Right kidney (tissue), 1 donor: ENCODE measurements at regions not wholly inside any gene's neighbourhood (a gene's known extent, or its start where the extent isn't known, plus 50 kb on each side); places are given as distances from the start of the nearest gene placed in this dataset.
"Not testable (repeated sequence)": the region's sequence is repeated elsewhere in the genome, so short reads cannot be mapped to it uniquely, and the experiment has no call there.

Experiments
- DNase-seq: peaks from one replicate; pipeline ENCODE4 v3.0.0-alpha.2; 2016

DNA sequence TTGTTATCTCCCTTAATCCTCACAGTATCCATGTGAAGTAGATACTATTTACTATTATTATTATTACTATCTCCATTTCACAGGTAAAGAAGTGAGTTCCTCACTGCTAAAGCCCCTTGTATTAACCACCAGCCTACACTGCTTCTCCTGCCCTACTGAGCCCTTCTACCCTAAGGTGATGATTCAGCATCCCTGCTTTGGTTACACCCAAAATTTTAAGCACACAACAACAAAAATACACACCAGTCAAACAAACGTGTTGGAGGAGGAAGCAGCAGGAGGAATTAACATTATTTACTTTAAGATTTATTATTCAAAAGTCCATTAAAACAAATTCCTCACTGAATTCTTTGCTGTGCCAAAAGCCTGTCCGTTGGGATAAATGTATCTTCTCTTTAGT lies 370.2 kb upstream of the BRINP1 start:
- no peak for DNase-seq

GRCh38 chr9:119736491-119737454 lies 367.5 kb upstream of the BRINP1 start:
- peak; percentile 42 for DNase-seq

GRCh38 chr9:119727988-119728387 lies 358.8 kb upstream of the BRINP1 start:
- no peak for DNase-seq

DNA sequence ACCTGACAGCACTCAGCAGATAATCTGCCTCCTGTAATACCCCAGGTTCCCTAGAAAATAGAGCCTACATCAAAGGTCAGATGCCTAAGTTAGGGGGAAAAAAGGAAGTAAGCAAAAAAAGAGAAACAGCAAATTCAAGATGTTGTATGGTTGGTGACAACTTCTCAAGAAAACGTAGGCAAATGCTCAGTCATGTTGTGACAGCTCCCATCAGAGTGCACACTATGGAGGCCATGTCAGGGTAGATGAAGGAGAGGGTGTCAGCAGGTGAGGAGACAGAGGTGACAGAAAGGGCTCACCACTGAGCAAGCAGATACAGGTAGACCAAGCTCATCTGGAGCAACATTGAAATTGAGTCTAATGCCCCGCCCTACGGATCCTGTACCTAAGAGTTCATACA lies 356.8 kb upstream of the BRINP1 start:
- no peak for DNase-seq

DNA sequence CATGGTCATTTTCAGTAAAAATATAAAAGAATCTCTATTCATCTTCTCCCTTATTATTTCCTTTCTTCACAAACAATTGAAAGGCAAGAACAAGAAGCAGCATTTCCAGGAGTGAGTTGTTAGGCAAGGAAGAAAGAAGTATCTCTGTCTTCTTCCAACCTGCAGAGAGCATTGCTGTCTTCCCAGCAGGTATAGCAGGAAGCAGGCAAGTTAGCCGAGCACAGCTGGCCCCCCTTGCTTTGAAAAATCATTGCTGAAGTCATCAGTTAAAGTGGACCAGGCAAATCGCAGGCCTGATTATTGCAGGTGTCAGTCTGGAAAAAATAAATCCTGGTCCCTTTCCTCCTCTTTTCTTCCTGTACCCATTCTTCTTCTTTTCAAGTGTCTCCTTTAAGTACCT lies 353.1 kb upstream of the BRINP1 start:
- no peak for DNase-seq

GRCh38 chr9:119712325-119712724 lies 343.1 kb upstream of the BRINP1 start:
- DNase-seq: no peak

- DNase-seq: no peak
Measured at GRCh38 chr9:119709431-119709830, 340.2 kb upstream of the BRINP1 start.

DNA sequence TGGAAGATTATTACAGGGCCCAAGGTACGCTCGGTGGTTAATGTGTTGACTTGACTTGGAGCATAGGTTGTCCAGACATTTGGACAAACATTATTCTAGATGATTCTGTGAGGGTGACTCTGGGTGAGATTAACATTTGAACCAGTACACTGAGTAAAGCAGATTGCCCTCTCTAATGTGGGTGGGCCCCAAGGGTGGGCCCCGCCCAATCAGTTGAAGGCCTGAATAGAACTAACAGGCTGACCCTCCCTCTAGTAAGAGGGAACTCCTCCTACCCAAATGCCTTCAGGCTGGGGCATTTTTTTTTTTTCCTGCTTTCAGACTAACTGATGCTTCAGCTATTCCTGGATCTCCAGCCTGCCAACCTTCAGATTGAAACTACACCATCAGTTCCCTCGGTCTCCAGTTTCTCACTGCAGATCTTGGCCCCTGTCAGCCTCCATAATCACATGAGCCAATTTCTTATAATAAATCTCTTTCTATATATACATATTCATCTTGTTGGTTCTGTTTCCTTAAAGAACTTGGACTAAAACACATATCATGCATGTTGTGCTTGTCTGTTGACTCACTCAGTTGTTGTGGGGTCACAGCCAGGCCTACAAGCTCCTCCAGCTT lies 338.1 kb upstream of the BRINP1 start:
- no peak for DNase-seq

DNA sequence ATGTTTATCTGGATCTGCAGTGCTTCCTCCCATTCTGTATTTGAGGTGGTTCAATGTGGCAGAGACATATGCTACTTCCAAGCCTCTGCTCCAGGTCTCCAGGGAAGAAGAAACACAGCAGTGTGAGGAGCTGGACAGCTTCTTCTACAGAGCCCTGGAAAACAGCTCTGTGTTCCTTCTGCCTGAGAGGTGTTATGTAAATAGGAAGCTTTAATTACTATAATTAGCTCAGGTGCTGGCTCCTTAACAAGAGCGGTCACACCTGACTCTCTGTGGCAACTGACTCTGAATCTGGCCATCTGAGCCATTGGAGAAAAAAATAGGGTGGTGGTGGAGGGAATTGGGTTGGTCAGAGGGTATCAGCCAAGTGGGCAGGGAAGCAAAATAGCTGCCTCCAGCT lies 332.4 kb upstream of the BRINP1 start:
- no peak for DNase-seq

DNA sequence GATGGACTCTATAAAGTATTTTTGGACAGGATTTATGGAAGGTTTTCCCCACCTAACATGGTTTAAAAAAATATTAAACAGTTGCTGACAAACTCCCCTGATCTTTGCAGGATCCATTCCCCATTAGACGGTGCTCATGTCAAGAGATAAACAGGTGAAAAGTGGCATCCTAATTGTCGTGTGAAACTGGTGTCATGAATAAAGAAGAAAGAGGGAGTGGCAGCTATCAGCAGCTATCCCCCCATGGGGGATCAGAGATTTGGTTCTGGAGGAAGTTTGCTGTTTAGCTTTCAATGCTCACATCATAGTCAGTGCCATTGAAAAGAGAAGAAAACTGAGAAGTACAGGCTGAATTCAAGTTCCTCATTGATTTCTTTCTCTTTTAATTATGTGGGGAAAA lies 329.3 kb upstream of the BRINP1 start:
- no peak for DNase-seq

- DNase-seq: no peak
Measured at GRCh38 chr9:119697996-119698395, 328.8 kb upstream of the BRINP1 start.

DNA sequence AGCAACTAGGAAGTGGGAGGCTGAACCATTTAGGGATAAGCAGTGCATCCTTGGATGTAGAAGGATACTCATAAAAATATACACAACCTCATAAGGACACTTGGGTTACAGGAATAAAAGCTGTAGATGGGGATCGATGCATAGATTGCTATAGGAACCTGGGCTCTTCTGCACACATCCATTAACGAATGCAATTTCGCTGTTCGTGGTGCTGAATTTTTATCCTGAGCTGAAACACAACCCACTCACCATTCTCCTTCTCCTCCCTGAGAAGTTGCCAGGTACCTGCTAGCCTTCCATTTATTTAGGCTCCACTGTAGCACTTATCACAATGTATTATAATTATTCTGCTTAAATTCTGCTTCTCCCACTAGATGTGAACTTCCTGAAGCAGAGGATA lies 320.6 kb upstream of the BRINP1 start:
- DNase-seq: peak; percentile 9

GRCh38 chr9:119688547-119688946 lies 319.3 kb upstream of the BRINP1 start:
- DNase-seq: no peak

GRCh38 chr9:119677811-119678505 lies 308.7 kb upstream of the BRINP1 start:
- no peak for DNase-seq

DNA sequence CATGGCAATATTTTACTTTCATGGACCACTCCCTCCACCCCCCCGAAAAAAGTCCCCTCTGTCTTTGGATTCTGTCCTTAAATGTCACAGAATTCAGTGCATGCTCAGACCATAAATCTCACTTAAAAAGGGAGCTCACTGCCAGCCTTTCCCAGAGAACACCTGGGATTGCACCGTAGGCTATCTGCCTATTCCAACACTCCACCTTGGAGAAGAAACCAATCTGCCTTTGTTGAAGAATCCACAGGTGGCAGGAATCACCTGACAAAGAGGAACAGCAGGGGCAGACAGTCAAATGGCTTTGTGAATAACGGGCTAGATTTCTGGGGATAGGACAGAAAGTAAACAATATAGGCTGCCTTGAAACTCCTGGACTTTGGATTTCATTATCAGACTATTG lies 306.7 kb upstream of the BRINP1 start:
- no peak for DNase-seq

DNA sequence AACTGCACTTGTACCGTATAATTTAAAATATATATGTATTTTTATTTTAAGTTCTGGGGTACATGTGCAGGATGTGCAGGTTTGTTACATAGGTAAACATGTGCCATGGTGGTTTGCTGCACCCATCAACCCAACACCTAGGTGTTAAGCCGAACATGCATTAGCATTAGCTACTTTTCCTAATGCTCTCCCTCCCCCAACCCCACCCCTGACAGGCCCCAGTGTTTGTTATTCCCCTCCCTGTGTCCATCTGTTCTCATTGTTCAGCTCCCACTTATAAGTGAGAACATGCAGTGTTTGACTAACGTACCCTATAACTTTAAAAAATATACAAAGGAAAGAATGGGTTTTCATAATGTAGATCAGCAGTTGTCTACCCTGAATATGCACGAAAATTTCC lies 303.5 kb upstream of the BRINP1 start:
- not testable (repeated sequence) for DNase-seq

- DNase-seq: no peak
Measured at GRCh38 chr9:119667916-119668315, 298.7 kb upstream of the BRINP1 start.

- DNase-seq: no peak
Measured at GRCh38 chr9:119667163-119667562, 297.9 kb upstream of the BRINP1 start.

DNA sequence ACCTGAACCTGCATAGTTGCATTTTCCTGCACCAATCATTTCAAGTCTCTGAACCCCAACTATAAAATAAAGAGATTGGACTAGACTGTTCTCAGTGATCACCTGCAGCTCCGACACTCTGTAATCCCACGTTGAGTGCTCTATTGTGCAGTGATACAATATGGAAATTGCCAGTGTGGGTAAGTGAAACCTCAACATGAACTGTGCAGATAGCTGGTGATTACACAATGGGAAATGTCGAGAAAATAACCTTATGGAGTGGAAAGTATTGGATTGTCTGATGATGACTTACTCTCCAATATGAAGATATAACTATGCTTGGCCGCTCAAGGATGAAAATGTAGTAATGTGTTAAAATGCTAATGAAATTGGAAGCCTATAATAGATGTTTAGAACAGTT lies 293.1 kb upstream of the BRINP1 start:
- no peak for DNase-seq

DNA sequence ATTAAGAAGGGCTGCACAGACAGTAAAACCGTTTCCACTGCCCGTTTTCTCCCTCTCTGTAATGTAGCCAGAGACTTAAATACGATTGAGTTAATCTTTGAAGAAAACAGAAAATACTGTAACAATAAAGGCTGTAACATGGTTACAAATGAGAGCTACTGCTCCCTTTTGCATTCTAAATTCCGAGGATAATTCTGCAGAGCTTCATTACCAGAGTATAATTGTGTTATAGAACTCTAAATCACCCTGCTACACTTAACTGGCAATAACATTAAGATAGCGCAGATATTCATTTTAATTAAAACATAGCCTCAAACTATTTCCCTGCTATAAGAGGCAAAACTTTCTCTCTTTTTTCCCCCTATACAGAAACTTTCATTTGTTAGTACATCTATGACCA lies 283.7 kb upstream of the BRINP1 start:
- DNase-seq: no peak

- DNase-seq: no peak
Measured at GRCh38 chr9:119649205-119649604, 280.0 kb upstream of the BRINP1 start.

GRCh38 chr9:119639287-119639955 lies 270.2 kb upstream of the BRINP1 start:
- DNase-seq: peak; percentile 21

DNA sequence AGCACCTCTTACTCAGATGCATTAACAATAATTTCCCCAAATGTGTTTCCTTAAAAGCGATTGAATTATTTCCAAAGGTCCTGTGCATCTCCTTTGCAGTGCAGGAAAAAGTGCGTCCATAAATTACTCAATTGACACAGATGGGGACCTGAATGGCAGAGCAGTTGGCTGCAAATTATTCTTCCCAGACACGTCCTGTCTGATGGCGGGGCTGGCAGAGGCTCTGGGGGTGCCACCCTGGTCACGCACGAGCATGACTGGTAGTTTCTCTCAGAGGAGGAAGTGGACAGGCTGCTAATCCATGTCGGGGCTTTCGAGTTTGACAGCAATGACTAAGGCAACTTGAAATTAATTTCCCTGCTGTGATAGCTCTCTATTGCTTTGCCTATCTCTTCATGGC lies 264.8 kb upstream of the BRINP1 start:
- DNase-seq: no peak
